Iris pigment epithelial cell (primary cell): ENCODE measurements at regions not wholly inside any gene's neighbourhood (a gene's known extent, or its start where the extent isn't known, plus 50 kb on each side); places are given as distances from the start of the nearest gene placed in this dataset.

ENCODE experiments used
- DNase-seq: peaks from one replicate; pipeline ENCODE4 v3.0.0-alpha.2; 2011; ENCODE audit warnings: low read depth

DNA sequence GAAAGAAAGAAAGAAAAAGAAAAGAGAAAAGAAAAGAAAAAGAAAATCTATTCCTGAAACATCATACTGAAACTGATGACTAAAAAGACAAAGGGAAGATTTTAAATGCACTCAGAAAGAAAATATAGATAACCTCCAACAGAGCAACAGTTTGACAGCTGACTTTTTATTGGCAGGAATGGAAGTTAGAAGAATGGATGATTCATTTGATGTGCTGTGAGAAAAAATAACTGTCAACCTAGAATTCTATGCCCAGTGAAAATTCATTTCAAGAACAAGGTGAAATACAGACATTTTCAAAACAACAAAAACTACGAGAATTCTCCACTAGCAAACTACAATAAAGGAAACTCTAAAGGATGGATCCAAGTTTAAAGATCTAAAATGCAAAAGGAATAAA is 50.5 kb upstream of the HSPA12A start:
- no peak for DNase-seq

DNA sequence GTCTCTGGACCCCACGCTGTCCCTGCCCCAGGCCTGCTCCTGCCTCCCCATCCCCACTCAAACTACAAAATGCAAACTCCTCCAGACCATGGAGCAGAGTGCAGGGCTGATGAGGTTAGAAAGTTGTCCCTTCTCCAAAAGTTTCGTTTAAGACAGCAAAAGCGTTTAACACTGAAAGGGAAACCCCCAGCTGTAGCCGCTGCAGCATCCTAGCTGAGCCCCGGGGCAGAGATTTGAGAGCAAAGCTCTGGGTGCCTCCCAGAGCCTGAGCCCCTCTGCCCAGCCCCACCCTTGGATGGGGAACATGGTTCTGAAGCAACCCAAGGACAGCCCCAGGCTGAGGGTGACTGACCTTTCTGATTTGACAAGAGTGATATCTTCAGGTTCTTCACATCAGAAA is 52.8 kb upstream of the ENO4 start:
- DNase-seq, result no peak

DNA sequence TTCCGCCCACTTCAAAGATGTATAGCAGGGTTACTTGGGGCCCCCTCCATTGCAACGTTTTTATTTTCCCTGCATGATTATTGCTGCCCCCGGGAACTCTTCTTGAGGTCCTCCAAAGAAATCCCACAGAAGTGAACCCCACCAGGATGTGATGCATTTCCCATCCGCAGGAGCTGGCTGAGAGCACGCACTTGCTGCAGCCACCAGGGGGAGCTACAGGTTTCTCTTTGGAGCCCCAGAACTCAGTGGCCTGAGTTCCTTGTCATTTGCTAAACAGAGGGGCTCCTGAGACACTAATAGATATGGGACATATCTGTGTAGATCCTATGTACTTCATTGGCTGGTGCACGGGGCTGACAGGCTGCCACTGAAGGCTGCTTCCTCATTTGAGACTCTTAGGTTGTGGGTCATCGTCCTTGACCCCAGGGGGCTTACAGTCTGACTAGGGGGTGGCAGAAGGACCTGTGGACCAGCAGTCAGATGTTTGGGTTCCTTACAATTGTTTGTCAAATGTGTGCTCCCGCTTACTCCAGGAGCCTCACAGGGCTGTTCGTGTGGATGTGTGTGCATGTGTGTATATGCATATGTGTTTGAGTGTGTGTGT is 52.3 kb upstream of the ENO4 start:
- DNase-seq, result peak; percentile 57

DNA sequence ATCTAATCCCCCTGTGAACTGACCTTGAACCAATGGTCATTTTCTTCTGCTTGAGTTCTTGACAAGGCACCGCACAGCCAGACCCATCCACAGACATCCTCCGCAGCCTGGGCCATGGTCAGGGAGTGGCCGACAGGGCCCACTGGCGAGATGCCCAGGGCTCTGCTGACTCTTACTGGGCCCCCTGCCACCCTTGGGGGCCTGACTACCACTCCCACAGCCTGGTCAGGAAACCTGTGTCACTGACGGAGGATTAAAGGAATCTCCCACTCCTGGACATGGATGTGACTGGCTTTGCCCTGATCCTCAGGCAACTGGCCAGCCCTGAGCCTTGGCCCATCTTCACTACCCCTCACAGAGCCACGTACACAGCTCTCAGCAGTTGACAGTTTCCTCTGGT is 50.4 kb upstream of the ENO4 start:
- no peak for DNase-seq
